ENCODE measurements at regions not wholly inside any gene's neighbourhood (a gene's known extent, or its start where the extent isn't known, plus 50 kb on each side); places are given as distances from the start of the nearest gene placed in this dataset.

- TF ChIP-seq CTCF (IDR thresholded peaks at IDR 0.05; ENCODE audit: insufficient read depth, low read depth, low read length) (no peak), EZH2 (IDR thresholded peaks at IDR 0.05; ENCODE audit: insufficient read depth, low read length) (no peak)
Measured at GRCh38 chrX:125681507-125681906, 361.8 kb downstream of the TEX13C start.

Measured in astrocyte (in vitro differentiated cells and primary cell).